Activated naive CD4-positive, alpha-beta T cell treated with Interleukin-2 at 50 U/mL for 16 hours (primary cell): ENCODE measurements at regions not wholly inside any gene's neighbourhood (a gene's known extent, or its start where the extent isn't known, plus 50 kb on each side); places are given as distances from the start of the nearest gene placed in this dataset.

Source experiments
- DNase-seq: peaks from one replicate; pipeline ENCODE4 v3.0.0-alpha.2; 2020

- no peak for DNase-seq
Measured at GRCh38 chr11:105553025-105553424, 56.8 kb upstream of the GRIA4 start.

- DNase-seq = no peak
Measured at GRCh38 chr11:105548359-105548758, 61.5 kb upstream of the GRIA4 start.

GRCh38 chr11:105538588-105538987 lies 71.3 kb upstream of the GRIA4 start:
- no peak for DNase-seq

GRCh38 chr11:105537531-105537930 lies 72.3 kb upstream of the GRIA4 start:
- DNase-seq = no peak

GRCh38 chr11:105524286-105524685 lies 85.6 kb upstream of the GRIA4 start:
- DNase-seq = no peak

GRCh38 chr11:105520706-105521345 lies 89.0 kb upstream of the GRIA4 start:
- DNase-seq = no peak

- DNase-seq = no peak
Measured at GRCh38 chr11:105507496-105508254, 102.2 kb upstream of the GRIA4 start.

- no peak for DNase-seq
Measured at GRCh38 chr11:105492010-105492409, 117.9 kb upstream of the GRIA4 start.

GRCh38 chr11:105491394-105491793 lies 118.5 kb upstream of the GRIA4 start:
- DNase-seq = no peak

- no peak for DNase-seq
Measured at GRCh38 chr11:105490333-105490732, 119.5 kb upstream of the GRIA4 start.

GRCh38 chr11:105489446-105489845 lies 120.4 kb upstream of the GRIA4 start:
- no peak for DNase-seq

GRCh38 chr11:105486929-105487328 lies 122.9 kb upstream of the GRIA4 start:
- no peak for DNase-seq

- DNase-seq = no peak
Measured at GRCh38 chr11:105469931-105470330, 139.9 kb upstream of the GRIA4 start.

- no peak for DNase-seq
Measured at GRCh38 chr11:105468154-105468553, 141.7 kb upstream of the GRIA4 start.

- DNase-seq = no peak
Measured at GRCh38 chr11:105466582-105467228, 143.2 kb upstream of the GRIA4 start.

GRCh38 chr11:105458071-105458470 lies 151.8 kb upstream of the GRIA4 start:
- DNase-seq = no peak

- DNase-seq = no peak
Measured at GRCh38 chr11:105456950-105457349, 152.9 kb upstream of the GRIA4 start.

GRCh38 chr11:105449100-105449734 lies 160.7 kb upstream of the GRIA4 start:
- DNase-seq = no peak

GRCh38 chr11:105448703-105449079 lies 161.2 kb upstream of the GRIA4 start:
- DNase-seq = no peak

GRCh38 chr11:105447936-105448702 lies 161.8 kb upstream of the GRIA4 start:
- peak; percentile 4 for DNase-seq

- no peak for DNase-seq
Measured at GRCh38 chr11:105443623-105444022, 166.2 kb upstream of the GRIA4 start.

- no peak for DNase-seq
Measured at GRCh38 chr11:105432241-105432995, 177.5 kb upstream of the GRIA4 start.
